Stimulated activated CD4-positive, alpha-beta T cell treated with anti-CD3 and anti-CD28 coated beads, Interleukin-4, amount 100 ng/mL, for 4 hours (primary cell): ENCODE measurements at regions not wholly inside any gene's neighbourhood (a gene's known extent, or its start where the extent isn't known, plus 50 kb on each side); places are given as distances from the start of the nearest gene placed in this dataset.

ENCODE experiments used
- DNase-seq, 2 experiments: peaks; one replicate each; pipeline ENCODE4 v3.0.0-alpha.2; 2020

DNA sequence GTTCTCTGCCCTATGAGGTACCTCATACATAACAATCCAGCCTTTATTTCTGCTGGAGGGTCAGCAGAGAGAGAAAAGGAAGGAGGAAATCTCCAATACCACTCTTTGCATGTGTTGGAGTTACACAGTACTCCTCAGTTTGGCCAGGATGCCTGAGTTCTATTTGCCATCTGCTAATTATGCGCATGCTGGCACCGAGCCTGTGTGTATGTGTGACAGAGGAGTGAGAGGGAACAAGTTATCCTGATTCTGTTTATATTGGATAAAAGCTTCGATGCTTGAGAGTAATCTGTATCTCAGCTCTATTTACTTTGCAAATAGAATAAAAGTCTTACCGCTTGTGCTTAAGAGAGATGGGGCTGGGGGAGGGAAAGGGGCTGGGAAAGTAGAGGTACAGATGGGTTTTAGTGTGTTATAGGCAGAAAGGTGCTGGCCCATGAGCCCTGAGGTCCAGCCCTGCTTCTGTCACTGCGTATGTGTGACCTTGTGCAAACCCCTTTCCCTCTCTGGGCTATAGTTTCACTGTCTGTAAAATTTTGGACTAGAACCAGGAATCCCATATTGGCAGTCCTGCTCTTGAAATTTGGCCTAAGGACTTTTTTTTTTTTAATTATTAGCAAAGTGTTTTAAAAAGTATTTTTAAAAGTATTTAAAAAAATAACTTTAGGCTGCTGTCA, 54.5 kb upstream of the PLXNA2 start:
- DNase-seq, result no peak

GRCh38 chr1:208300084-208300770, 56.0 kb upstream of the PLXNA2 start:
- DNase-seq, result no peak

DNA sequence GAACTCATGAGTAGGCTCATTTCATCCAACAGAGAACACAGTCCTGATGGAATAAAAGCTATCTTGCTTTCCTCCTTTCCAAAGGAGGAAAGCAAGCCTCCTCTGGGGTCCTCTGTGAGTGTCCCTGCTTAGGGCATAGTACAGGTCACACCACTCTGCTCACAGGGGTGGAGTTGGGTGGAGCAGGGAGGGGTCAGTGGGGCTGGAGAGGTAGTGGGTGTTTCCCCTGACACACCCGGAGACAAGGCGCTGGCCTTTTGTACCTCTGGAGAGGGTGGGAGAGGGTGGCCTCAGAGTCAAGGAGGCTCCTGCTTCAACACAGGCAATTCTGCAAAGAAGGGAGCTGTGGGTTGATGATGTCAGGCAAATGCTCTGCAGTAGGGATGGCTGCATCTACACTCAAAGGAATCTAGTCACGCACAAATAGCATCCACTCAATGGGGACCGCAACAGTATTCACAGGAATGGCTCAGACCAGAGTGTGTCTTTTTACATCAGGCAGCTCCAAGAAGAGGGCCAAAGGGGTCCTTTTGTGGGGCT, 58.6 kb upstream of the PLXNA2 start:
- DNase-seq, result no peak

DNA sequence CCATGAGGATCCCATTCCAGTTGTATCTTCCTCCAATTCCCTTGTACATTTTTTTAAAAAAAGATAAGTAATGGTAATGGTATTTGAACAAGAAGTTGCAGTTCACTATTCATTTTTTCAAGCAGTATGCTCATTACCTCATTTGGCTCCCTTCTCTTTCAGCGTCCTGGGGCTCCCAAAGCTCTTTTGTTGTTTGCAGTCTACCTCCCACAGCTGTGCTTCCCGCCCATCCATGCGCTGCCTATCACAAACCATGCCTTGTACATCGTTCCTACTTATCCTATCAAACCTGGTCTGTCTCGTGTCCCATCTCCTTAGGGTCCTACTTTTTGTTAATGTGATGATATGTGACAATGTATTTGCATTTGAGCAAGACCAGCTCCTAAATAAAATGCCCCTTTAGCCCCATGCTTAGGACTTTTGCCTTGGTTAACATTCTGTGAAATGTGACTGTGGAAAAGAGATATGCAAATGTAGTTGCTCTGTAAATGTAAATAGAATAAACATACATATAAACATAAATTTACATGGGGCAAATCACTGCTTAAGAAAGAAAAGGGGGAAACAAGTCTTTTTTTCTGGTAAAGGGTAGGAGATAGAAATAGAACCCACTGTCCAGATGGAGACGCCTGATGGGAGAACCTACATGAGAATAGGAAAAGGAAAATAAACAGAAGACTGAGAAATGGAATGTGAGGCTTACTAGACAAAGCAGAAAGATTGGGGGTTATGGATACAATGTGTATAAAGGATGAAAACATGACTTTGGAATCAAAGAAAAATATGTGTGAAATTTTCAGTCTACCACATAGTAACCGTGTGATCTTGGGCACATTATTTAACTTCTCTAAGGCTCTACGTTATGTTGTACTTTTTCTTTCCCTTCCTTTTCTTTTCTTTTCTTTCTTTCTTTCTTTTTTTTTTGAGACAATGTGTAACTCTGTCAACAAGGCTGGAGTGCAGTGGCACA, 59.8 kb upstream of the PLXNA2 start:
- no peak for DNase-seq

DNA sequence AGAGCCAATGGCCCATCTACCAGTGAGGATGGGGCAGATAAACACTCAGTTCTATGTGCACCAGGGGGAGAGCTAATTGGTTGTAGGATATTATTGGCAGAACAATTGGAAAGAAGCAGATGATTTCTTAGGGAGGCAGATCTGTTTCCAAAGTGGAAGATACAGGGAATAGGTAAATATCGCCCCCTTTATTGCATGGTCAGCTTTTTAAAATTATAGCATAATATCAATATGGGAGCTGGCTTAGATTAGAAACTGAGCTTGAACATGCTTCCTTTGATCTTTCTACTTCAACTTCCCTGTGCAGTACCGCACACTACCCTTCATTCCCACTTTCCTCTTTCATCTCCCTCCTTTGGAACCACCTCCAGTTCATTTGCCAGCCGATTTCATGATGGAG, 64.0 kb upstream of the PLXNA2 start:
- DNase-seq, result no peak

DNA sequence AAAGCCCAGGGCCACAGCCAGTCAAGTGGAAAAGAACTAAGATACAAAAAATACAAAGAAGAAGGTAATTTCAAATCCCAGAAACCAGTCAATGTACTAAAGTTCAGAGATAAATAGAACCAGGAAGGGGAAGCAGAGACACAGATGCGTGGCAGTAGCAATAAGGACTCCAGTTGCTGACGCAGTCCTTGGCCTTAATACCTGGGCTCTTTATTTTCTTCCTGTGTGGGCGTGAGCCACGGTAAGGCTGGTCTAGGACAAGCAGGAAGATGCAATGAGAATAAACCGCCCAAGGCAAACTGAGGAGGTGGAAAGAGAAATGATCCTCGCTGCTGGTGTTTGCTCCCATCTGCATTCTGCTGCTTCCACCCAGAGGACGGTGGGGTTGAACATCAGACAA, 65.6 kb upstream of the PLXNA2 start:
- DNase-seq, result no peak

DNA sequence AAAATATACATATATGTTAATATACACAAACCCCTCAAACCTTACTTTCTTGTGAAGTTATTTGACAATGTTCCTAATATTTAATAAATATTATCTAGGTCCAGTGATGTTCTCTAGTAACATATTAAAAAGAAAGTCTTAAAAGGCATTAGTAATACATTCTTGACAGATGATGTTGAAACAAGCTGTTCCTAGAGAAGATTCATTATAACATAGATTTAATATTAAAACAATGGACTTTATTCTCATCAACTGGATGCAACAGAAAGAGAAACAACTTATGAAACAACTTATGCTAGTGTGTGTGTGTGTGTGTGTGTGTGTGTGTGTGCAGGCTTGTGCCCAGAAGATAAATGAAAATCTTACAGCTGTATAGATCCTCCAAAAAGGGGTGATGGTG, 68.5 kb upstream of the PLXNA2 start:
- no peak for DNase-seq

GRCh38 chr1:208314431-208314830, 70.2 kb upstream of the PLXNA2 start:
- no peak for DNase-seq

DNA sequence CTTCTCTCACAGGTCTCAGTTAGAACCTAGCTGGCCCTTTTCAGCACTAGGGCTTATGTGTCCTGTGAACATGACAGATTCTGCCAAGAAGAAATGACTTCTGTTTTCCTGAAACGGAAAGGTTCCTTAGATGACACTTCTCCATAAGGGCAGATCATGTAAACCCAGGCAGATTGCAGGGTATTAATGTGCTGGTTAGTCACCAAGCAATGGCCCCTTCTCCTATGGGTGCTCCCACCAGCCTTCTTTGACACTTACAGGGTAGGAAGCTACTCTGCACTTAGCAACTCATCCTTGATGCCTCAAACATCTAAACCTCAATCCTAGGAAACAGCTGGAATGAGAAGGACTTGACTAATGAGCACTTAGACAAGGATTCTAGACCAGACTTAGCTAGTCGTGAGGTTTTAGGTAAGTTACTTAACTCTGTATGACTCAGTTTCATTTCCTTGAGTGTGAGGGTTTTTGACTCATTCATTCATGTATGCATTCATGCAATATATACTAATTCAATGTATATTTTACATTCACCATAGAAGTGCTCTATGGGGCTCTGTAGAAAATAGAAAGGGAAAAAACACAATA, 74.1 kb upstream of the PLXNA2 start:
- DNase-seq, result no peak

- no peak for DNase-seq
Measured at GRCh38 chr1:208324005-208324404, 79.8 kb upstream of the PLXNA2 start.

DNA sequence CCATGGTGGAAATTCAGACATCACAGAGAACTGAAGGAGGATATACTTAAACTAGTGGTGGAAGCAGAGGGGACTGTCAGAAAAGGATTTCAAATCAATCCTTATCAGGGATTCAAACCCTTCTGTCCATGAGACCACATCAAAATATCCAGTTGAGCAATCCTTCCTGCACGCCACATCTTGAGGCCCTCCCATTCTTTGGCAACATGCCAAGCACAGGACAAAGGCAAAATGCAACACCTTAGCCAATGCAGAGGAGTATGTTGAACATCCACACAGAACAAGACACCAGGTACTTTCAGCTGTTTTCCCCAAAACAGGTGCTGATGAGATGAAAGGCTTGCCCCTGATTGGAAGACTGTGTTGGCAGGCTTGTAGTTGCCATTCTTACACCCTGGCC, 81.8 kb upstream of the PLXNA2 start:
- no peak for DNase-seq

DNA sequence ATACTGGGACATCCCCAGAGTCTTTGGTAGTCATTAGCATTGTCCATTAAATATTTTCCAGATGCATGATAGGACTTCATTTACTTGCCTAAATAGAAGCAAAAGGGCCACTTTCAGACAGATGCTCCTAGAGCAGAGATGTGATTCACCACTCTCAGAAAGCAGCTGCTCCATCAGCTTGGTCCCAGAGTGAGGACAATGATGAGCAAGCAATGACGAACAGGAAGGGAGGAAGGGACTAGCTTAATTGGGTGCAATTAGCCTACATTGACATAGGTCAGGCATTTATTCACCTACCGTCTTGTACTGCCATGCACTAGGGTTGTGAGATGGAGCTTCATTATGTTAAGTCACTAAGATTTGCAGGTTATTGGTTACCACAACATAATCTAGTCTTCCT, 85.1 kb upstream of the PLXNA2 start:
- no peak for DNase-seq

GRCh38 chr1:208332036-208332773, 88.0 kb upstream of the PLXNA2 start:
- DNase-seq, result no peak

DNA sequence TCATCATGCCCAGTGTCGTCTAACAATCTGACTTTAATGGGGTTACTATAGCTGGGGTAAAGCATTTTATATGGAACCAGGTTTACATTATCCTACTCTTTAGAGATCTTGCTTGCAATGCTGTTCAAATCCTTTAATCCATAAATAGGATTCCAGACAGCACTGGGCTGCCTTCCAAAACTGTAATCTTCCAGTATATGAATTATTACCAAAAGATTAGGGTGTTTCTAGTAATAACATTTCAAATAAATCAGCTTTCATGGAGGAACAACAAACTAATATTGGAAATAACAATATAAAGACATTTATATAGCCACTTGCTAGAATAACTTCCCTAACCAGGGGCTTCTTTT, 88.6 kb upstream of the PLXNA2 start:
- no peak for DNase-seq

DNA sequence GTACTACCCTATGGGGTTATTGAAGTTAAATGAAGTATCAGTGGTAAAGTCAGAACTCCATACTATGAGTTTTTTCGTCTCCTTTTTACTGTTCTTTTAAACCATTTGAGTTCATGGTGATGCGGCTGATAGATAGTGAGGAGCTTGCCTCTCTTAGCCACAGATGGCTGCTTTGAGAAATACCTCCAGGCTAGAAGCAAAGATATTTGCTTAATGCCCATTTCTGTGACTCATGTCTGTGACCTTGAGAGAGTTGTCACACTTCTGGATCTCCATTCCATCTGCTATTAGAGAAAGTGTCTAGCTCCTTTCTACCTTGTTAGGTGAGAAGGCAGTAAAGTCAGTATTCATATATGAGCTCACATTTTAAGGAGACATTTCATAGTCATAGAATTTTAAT, 89.5 kb upstream of the PLXNA2 start:
- DNase-seq, result no peak

DNA sequence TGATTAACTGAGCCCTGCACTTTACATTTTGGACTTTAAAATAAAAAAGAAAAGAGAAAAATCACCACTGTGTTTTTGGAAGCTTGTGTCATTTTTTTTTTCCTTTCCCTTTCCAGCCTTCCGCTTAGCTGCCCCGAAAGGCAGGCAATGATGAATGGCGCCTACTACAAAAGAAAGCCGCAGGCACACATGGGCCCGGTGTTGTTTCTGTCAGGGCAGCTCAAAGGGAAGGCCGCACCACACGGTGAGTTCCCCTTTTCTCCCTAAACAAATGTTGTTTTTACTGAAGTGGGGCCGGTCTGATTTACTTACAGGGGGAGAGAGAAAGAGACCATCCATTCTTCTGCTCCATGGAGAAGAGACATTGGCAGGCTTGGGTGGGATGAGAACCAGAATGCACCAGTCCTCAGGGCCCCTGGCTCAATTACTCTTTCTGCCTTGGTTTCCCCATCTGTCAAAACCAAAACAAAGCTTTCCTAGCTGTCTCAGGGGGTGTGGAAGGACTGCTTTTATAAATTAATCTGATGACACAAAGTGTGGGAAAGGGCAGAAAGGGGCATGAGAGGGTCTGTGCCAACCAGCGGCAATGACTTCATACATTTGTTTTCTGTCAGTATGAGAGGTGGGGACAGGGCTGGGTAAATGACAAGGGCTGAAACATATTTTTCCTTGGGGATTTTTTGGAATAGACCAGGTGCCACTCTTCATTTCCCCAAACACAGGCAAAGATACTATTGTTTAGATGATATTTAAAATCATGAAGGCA, 91.4 kb upstream of the PLXNA2 start:
- DNase-seq, result no peak

DNA sequence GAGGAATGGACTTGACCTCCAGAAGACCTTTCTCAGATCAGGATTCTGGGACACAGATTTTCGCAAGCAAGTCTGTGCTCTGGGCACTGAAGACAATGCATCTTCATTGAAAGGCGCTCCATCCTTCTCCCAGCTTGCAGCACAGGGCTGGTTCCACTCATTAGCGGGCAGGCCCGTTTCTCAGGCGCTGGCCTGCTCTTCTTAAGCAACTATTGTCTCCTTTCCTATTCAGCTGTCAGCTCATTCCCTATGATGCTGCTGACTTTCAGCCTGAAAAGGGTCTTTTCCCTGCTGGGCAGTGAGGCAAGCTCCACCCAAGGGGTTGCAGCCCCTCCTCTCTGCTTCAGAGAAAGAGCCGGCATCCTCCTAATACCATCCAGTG, 91.9 kb upstream of the PLXNA2 start:
- no peak for DNase-seq

- DNase-seq, result no peak
Measured at GRCh38 chr1:208339911-208340310, 95.7 kb upstream of the PLXNA2 start.

DNA sequence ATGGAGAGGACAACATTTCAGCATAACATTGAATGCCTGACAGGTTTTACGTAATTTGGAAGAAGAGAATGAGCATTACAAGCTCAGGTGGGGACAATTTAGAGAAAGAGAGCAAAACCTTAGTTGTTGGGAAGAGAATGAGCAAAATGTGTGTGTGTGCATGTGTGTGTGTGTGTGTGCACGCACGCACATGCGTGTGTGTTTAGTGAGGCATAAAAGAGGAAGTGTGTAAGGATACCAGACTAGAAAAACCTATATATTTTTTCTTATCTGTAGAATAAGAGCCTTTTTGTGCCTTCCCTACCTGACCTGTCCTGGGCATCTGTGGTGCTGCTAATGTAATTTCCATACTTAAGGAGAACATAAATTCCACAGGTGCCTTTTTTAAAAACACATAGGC, 99.0 kb upstream of the PLXNA2 start:
- DNase-seq, result no peak

GRCh38 chr1:208344202-208344857, 100.1 kb upstream of the PLXNA2 start:
- DNase-seq, result no peak

GRCh38 chr1:208347191-208347590, 103.0 kb upstream of the PLXNA2 start:
- no peak for DNase-seq
